Stimulated activated CD8-positive, alpha-beta memory T cell treated with anti-CD3 and anti-CD28 coated beads, Interleukin-4, amount 100 ng/mL, for 4 hours (primary cell): ENCODE measurements at regions not wholly inside any gene's neighbourhood (a gene's known extent, or its start where the extent isn't known, plus 50 kb on each side); places are given as distances from the start of the nearest gene placed in this dataset.

Experiments
- DNase-seq, 2 donors: peaks; one replicate each; pipeline ENCODE4 v3.0.0-alpha.2; 2020; ENCODE audit warnings: low read depth in 2 of 2, low spot score in 1 of 2

DNA sequence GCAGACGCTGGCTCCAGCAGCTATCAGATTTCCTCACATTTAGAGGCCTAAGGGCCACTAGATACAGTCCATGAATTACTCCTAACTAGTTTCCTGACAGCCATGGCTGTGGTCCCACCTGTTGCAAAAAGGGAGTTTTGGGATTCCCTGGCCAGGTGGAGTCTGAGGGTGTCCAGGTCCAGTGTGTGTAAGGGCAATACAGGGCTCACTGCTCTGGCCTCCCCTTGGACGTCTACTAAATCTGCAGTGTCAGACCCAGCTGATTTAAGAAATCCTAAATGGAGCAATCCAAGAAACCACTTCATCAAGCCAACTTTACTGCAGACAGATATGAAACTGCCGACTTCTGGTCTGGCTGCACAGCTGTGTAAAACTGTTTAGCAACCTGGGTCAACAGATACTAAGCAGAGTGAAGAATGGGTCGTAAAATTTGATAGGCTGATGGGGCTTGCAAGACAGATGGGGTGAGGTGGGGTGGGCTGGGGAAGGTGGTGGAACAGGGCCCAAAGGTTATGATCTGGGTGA, 116.4 kb downstream of the GADD45G start:
- DNase-seq = no peak

DNA sequence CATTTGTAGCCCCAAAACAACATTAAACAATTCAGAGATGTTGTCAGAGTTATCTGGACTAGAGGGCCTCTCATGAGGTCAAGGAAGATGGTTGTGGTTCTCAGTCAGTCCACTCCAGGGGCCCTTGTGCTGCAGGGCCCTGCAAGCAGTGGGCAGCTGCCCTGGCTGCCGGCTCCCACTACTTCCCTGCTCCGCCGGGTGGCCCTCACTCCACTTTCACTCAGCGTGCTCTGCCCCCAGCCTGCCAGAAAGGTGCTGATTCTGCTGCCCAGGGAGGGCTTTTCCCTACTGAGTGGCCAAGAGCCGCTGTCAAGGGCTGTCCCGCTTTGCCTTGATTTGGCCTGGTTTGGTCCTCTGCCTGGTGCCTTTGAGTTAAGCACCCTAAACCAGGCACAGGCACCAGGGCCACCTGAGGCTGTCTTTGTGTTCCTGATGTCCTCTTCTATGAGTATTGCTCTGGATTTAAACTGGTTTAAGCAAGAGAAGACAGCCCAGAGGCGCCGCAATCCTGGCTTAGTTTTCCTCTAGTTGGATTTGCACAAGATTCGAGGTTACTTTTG, 117.2 kb downstream of the GADD45G start:
- DNase-seq = no peak

DNA sequence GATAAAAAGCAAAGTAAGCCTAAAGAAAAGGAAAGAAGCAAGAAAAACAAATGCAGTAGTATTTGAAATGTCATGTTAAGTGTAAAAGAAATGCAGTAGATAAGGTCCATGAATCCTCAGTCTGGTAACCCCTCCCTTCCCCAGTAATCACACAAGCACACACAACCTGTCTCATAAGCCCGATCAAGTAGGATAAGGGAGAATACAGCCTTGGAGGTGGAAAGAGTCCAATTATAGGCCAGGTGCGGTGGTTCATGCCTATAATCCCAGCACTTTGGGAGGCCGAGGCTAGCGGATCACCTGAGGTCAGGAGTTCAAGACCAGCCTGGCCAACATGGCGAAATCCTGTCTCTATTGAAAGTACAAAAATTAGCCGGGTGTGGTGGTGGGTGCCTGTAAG, 117.9 kb downstream of the GADD45G start:
- no peak for DNase-seq

DNA sequence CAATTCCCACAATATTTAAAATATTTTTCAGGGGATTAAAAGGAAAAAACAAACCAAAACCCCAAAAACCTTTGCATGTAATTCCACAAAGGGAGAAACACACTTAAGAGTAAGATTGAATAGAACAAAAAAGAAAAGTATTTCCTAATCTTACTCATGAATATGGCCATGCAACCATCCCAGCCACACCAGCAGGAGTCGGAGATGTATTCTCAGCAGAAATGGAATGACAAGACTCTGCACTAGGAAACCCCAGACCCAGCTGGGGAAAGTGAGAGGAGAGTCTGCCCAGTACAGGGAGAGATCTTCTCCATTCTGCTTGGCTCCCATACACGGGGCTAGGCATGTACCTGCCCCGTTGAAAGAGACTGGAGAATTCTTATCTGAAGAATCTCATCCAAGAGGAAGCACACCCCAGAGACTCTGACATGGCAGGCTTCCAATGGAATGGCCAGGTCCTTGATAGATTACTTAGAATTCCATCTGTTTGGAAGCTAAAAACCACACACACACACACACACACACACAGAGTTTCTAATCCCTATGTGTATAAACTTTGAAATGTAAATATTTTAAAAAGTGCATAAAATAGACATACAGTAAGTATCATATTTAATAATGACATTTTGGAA, 118.8 kb downstream of the GADD45G start:
- DNase-seq = no peak

DNA sequence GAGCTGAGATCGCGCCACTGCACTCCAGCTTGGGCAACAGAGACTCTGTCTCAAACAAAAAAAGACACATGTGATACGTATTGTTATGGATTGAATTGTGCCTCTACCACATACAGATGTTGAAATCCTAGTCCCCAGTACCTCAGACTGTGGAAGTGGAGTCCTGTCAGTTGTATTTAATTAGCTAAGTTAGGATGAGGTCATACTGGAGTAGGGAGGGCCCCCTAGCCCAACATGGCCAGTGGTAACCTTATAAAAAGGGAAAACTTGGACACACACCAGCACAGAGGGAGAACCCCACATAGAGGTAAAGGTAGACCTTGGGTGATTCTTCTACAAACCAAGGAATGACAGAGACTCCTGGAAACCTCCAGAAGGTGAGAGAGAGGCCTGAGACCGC, 119.8 kb downstream of the GADD45G start:
- no peak for DNase-seq

DNA sequence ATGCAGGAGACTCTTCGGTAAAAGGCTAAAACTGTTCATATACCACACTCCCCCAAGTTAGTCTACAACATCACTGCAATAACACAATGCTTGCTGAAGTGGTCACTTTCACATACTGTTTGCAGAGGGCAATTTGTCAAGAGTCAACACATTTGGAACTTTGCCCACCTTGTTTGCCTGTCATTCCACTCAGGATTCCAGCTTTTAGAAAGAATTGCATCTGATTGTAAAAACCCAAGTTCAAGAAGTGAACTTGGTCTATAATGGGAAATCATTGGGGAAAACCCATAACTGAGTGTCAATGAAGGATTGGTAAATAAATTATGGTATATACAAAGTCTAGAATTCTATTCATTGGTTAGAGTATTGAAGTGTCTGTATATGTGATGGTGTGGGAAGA, 120.5 kb downstream of the GADD45G start:
- DNase-seq = no peak

DNA sequence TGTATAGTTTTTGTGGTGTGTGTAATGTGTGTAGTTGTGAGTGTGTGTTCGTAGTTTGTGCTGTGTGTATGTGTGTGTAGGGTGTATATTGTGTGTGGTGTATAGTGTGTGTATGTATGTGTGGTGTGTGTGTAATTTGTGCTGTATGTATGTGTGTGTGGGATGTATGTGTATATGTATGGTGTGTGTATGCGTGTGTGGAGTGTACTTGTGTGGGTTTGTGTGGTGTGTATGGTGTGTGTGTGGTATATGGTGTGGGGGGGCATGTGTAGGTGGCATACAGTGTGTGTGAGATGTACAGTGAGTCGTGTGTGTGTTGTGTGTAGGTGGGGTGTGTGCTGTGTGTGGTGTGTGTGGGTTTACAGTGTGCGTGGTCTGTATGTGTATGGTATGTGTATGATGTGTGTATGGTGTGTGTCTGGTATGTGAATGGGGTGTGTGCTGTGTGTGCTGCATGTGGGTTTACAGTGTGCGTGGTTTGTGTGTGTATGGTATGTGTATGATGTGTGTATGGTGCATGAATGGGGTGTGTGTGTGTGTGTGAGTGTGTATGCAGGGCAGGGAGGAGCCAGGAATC, 125.2 kb downstream of the GADD45G start:
- no peak for DNase-seq

DNA sequence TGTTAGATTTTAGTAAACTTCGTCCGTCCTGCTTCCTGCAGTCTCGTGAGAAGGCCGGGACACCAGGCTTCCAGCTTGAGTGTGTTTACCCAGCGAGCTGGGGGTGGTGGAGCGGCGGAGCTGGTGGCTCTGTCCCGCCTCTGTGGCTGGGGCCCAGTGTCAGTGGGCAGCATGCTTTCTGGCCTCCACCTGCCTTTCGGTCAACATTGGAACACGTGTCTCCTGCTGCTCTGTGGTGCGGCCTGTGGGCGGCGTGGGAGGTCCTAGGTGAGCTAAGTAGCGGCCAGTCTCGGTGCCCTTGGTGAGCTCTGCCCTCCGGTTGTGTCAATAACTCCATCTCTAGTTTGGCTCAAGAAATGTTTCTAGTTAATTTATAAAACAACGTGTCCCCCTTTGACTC, 125.9 kb downstream of the GADD45G start:
- DNase-seq = no peak

DNA sequence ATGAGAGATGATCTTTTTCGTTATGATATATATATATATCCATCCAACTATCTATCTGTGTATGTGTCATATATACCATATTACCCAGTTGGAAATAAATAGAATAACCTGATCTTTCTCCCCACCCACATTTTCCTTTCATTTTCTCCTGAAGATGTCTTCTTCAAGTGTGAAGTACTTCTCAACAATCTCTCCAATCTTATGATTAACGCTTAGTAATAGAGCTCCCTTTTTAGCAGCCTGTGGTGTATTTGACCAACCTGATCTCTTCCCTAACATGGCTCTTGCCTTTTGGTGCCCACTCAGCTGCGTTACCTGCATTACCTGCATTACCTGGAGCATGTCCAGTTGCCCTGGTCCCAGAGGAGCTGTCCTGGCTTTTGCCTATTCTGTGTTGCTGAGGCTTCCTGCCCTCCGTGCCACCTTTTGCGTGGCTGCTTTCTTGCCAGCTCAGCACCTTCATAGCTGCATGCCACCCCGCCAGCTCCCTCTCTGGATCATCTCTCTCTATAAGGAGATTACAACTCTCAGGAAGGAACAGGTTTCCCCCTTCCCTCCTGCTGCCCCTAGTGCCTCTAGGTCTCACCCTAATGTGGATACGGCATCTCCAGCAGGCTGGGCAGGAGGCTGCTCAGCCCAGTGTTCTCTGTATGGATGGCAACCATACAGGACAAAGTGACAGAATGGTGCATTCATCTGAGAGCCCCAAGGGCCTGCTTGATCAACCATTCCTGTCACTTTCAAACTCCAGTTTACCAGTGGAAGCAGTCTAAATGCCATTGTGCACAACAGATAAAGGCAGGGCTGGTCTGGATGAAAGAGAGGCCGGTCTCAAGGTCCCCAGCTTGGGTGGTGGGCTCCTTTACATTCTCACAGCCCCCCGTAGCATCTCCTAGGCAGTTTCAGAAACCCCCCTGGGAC, 126.7 kb downstream of the GADD45G start:
- DNase-seq = no peak

DNA sequence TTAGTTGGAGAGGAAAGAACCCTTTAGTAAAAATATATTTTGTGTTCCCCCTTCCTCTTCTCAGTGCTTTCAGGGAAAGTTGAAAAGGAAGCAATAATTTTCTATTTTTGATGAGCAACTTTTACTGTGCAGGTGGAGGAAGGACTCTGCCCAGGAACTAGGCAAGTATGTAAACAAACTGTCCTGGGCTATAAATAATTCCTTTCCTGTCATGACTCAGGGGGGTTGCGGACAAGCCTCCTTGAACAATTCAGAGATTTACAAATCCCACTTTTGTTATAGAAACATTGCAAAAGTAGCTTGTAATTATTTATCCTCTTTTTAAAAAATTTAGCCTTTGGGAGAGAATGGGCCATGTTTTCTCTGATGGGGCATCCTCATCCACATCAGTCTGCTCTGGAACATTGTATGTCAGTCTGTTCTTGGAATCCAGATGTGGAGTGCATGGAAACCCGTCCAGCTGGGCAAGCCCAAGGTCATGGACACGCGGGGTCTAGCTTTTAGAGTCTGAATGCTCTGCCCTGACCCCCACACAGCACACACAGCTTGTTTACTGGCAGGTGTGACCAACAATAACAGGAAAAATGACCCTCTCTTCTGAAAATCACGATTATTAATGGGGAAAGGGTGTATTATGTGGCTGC, 127.6 kb downstream of the GADD45G start:
- DNase-seq = no peak

DNA sequence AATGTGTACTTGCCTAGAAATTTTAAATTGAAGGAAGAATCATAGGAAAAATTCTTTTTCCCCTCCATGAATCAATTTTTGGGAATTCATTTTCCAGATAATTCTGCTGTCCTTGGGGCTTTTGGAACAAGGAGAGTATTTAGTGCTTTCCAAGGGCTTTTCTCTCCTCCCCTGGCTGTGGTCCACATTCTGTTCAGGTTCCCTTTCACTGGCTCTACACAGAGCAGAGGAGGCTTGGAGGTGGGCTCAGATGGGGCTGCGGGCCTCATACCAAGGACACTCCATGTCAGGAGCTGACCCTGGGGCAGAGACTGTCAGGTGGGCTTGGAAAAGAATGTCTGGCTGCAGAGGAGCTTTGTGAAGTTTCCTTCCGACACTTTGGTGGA, 128.1 kb downstream of the GADD45G start:
- DNase-seq = no peak

DNA sequence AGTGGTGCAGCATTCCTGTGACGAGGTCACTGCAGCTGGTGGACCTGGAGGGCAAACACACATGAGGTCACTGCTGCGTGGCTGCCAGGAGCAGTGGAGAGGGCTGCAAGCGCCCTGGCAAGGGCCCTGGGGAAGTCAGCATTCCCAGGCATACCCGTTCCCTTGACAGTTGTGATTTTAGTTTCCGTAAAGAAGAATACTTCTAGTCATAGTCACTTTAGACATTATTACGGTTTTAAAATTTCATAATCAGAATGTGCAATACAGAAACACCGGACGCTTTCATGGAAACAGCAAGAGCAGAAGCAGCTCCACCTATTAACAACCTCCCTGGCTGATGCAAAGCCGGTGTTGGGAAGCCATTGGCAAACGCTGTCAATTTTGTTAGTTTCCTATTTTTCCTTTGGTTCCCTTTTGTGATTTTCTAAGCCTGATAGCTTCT, 129.8 kb downstream of the GADD45G start:
- DNase-seq = no peak

DNA sequence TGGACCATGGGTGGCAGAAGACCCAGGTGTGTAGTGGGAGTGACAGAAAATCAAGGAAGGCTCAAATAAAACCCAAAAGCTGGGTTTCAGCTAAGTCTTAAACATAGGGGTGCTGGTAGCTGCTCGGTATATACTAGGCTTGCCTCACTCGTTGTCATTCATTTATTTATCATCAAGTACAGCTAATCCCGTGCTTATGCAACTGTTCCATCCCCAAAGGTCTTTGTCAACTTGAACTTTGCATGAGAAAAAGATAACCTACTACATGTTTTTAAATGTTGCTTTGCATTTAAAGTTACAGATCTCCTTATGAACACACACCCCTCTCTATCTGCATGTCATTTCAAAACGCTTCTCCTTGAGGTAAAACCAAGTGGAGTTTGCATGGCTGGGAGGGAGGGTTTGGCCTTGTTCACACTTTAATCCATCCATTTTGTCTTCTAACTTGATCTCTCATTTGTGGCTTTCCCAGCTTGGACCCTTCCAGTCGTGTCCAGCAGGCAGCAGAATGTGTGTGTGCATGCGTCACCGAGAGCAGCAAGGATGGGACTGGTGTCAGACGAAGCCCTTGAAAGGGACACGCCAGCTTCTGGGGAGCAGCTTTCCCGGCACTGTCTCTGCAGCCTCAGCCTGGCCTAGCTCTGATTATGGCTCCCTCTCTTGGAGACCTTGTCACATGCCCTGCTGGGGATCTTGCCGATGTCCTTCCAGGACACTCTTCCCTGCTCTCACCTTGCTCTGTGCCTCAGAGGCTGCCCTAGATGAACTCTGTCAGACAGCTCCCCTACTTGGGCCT, 133.5 kb downstream of the GADD45G start:
- no peak for DNase-seq

DNA sequence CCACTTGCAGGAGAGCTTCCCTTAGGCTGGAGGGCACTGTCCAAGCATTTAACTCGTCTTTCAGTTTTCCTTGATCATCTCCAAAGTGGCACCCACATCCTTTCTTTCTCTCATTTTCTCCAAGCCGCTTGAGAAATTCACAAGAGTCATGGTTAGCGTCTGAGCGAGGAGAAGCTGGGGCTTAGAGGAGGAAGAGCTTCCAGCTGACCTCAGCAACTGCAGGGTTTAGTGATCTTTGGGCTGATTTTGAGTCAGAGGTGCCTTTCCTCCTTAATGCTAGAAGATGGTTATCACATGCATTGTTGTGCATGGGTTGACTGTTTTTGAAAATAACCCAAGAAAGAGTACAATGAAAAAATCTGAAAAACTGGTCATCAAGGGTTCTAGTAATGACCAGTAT, 134.7 kb downstream of the GADD45G start:
- no peak for DNase-seq

DNA sequence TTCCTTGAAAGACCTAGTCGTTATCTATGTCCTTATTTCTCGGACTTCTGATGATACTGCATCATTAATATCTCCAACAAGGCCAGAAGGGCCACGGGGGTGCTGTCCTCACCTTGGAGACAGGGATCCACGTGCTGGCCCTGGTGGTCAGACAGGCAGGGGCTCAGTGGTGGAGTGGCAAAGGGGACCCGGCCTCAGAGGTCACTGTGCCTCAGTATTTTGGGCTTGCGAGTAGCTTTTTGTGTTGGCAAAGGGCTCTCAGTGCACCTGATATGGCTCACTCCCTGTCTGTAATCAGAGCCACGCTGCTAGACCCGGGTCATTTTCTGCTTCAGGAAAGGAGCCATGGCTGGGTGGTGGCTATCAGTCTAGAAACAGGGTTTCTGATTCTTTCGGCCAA, 135.1 kb downstream of the GADD45G start:
- DNase-seq = no peak

DNA sequence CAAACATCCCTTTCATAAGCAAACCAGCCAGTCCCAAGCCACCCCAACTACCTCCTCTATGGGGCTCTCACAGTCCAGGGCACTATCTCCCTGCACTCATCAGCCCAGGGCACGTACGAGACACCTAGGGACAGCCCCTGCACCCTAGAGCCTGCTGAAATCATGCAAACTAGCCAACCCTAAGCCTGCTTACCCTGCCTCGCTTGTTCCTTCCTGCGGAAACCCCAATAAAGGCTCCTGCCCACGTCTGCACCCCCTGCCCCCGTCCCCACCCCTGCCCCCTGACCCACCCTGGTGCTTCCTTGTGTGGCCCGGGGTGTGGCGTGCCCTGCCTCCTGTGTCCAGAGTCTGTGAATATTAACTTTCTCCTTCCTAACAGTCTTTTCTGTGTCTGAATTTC, 135.9 kb downstream of the GADD45G start:
- no peak for DNase-seq

DNA sequence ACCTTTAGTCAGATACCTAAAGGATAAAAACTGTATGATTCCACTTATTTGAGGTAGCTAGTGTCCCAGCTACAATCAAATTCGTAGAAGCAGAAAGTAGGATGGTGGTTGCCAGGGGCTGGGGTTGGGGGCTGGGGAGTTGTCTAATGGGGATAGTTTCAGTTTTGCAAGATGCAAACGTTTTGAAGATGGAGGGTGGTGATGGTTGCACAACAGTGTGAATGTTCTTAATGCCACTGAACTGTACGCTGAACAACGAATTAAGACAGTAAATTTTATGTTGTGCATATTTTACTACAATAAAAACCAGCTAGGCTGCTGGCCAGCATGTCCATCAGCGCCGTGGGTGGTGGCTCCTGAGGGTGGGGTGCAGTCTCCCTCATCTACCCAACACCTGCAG, 137.8 kb downstream of the GADD45G start:
- DNase-seq = no peak

DNA sequence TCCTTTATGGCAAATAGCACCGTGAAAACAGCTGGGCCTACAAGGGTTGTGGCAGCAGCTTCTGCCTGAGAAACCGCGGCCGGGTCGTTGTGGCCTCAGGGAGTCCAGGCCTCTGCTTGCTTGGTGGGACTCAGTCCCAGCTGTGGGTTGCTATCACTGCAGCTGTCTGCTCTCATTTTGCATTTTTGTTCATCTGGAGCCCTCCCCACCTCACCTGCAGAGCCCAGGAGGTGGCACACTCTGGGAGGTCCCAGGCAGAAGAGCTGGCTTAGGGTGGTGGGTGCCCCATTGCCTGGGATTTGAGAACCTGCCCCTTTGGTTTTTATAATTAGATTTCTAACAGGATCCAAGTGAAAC, 138.4 kb downstream of the GADD45G start:
- DNase-seq = no peak

DNA sequence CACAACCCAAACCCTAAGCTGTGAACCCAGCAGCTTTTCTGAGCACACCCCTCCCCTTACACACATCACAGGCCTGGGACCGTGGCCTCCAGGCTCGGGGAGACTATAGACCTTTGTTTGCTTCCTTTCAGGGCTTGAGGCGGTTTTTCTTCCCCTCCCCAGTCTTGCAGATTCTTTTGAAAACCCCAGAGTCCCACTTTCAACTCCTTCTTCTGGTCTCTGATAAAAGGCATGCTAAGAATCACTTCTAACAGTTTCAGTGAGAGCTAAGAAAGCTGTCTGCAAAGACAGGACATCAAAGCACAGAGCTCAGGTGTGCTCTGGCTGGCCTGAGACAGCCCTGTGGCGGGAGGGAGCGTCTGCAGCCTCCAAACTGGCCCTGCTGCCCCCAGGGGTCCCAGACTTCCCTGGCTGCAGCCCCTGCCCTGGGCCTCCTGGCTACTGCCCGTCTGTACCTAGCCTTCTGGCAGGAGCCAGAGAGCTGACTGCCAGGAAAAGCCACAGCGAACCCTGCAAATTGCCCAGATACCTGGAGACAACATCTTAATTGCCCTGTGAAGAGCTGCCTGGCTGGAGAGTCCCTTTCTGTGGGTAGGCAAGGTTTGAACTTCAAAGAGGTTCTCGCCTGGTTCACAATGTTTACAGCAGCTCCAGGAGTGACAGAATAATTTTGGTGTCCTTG, 138.9 kb downstream of the GADD45G start:
- DNase-seq = no peak

DNA sequence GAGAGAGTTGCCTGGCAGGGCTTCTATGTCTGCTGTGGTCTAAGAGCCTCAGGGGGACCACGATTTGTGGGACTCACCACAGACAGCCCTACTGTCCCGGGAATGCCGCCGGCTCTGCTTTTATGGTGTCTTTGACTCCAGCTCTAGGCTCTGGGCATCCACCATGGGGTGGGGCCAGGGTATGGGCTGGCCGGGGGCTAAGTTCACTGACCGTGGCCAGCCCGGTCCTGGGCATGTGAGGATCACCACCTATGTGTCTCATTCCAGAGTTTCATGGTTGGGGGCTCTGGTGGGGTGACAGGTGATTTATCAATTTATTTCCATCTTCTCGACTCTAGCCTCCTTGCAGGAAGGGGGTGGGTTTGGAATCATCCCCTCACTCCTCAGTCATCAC, 139.4 kb downstream of the GADD45G start:
- DNase-seq = no peak
